OCI-LY3 (cell line): ENCODE measurements at regions not wholly inside any gene's neighbourhood (a gene's known extent, or its start where the extent isn't known, plus 50 kb on each side); places are given as distances from the start of the nearest gene placed in this dataset.

ENCODE experiments used
- H2AFZ ChIP-seq: fragments of 200-600, 300-600 bp; shearing (Covaris generic); 2 replicates; pipeline ENCODE4 v1.6.0; 2014; ENCODE audit warnings: antibody characterized with exemption, low read depth, low read length
- H3K27ac ChIP-seq: fragments of 200-600, 300-600 bp; sonication (generic); 2 replicates; pipeline ENCODE4 v1.5.1; 2014; ENCODE audit warnings: mild to moderate bottlenecking, low read length, moderate library complexity, mixed read lengths
- H3K27me3 ChIP-seq: fragments of 200-600, 300-600 bp; sonication (generic); 2 replicates; pipeline ENCODE4 v1.6.1; 2014; ENCODE audit warnings: low read depth, low read length, mixed read lengths
- H3K36me3 ChIP-seq: fragments of 200-600, 300-600 bp; sonication (generic); replicated peaks from 2 replicates; pipeline ENCODE3; 2014; ENCODE audit warnings: low read depth, low read length, mixed read lengths
- H3K4me1 ChIP-seq: fragments of 300-600, 200-600 bp; sonication (generic); 2 replicates; pipeline ENCODE4 v1.6.1; 2014; ENCODE audit warnings: low read length, mixed read lengths
- H3K4me2 ChIP-seq: fragments of 200-600, 300-600 bp; sonication (generic); 2 replicates; pipeline ENCODE4 v1.6.1; 2014; ENCODE audit warnings: low read length, mixed read lengths
- H3K4me3 ChIP-seq: fragments of 300-600, 200-600 bp; sonication (generic); 2 replicates; pipeline ENCODE4 v1.5.1; 2014; ENCODE audit warnings: antibody characterized with exemption, mild to moderate bottlenecking, low read length, moderate library complexity
- H3K79me2 ChIP-seq: fragments of 300-600, 200-600 bp; shearing (Covaris generic); 2 replicates; pipeline ENCODE4 v1.6.1; 2014; ENCODE audit warnings: mild to moderate bottlenecking, low read length, mixed read lengths
- H3K9ac ChIP-seq: fragments of 300-600, 200-600 bp; shearing (Covaris generic); 2 replicates; pipeline ENCODE4 v1.6.0; 2014; ENCODE audit warnings: mild to moderate bottlenecking, low read length, moderate library complexity
- H3K9me3 ChIP-seq: fragments of 200-600, 300-600 bp; shearing (Covaris generic); 2 replicates; pipeline ENCODE4 v1.6.1; 2014; ENCODE audit warnings: low read length, mixed read lengths; ENCODE audit not compliant: insufficient read depth
- H4K20me1 ChIP-seq: fragments of 200-600, 300-600 bp; sonication (generic); 2 replicates; pipeline ENCODE4 v1.6.1; 2016; ENCODE audit warnings: low read length, mixed read lengths; ENCODE audit not compliant: insufficient read depth
- EZH2phosphoT487 ChIP-seq: fragments of 200-600 bp; shearing (Covaris generic); IDR thresholded peaks from 2 replicates; pipeline ENCODE4 v1.6.1; 2018; ENCODE audit warnings: antibody characterized with exemption, mixed run types, low read depth
- TF ChIP-seq, protein P1 (sequence below): fragments of 200-600, 300-600 bp; sonication (generic); IDR thresholded peaks from 2 replicates; pipeline ENCODE4 v1.5.1; 2014; ENCODE audit warnings: antibody characterized with exemption, low read length, low read depth

DNA sequence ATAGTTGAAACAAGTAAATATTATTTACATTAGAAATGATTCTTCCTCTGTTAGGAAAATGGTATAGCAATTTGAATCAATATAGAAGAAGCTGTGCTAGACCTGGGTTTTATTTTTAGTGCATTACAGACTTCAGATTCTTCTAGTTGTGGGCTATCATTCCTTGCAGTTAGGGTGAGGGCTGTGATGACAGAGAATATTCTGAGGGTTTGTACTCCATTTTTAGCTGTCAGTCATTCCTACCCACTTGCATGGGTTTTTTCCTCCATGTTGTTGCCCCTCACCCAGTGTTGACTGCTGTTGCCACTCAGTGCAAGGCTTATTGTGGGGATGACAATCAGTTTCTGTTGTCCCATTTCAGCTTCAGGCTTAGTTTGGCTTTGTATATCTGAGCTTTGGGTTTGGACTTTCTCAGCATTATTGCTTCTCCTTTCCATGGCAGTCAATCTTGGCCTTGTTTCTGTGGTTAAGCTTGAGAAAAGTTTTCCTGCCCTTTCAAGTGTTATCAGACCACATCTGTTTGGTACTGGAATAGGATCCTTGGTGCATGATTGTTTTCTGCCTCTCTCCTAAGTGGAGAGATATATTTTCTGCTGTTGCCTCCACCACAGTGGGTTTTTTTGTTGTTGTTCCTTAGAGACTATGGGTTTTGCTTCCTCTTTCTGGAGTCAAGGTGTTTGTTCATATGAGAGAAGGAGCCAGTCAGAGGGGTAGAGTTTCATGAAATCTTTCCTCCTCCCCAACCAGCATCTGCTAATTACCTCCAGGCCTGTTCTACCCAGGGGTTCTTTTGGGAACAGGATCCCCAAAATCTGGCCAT, 312.7 kb upstream of the CWC22 start:
- Histone ChIP-seq H3K4me1 (peaks cover 9% of the 10 kb centered on the region), H4K20me1 (no peaks in the 10 kb centered on the region), H3K9ac (no peak overlapping the region), H2AFZ (no peak overlapping the region), H3K79me2 (no peaks in the 10 kb centered on the region), H3K4me2 (no peak overlapping the region), H3K27ac (0 out of 2 replicates have a peak overlapping the region, but pooled peaks have one; percentile 25), H3K27me3 (no peaks in the 10 kb centered on the region), H3K9me3 (0 out of 2 replicates have a peak, but pooled peaks cover 3% of the 10 kb centered on the region), H3K36me3 (peaks cover 12% of the 10 kb centered on the region), H3K4me3 (no peak overlapping the region)
- TF ChIP-seq, protein P1, sequence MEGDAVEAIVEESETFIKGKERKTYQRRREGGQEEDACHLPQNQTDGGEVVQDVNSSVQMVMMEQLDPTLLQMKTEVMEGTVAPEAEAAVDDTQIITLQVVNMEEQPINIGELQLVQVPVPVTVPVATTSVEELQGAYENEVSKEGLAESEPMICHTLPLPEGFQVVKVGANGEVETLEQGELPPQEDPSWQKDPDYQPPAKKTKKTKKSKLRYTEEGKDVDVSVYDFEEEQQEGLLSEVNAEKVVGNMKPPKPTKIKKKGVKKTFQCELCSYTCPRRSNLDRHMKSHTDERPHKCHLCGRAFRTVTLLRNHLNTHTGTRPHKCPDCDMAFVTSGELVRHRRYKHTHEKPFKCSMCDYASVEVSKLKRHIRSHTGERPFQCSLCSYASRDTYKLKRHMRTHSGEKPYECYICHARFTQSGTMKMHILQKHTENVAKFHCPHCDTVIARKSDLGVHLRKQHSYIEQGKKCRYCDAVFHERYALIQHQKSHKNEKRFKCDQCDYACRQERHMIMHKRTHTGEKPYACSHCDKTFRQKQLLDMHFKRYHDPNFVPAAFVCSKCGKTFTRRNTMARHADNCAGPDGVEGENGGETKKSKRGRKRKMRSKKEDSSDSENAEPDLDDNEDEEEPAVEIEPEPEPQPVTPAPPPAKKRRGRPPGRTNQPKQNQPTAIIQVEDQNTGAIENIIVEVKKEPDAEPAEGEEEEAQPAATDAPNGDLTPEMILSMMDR: no peak
- TF ChIP-seq EZH2phosphoT487: no peak

DNA sequence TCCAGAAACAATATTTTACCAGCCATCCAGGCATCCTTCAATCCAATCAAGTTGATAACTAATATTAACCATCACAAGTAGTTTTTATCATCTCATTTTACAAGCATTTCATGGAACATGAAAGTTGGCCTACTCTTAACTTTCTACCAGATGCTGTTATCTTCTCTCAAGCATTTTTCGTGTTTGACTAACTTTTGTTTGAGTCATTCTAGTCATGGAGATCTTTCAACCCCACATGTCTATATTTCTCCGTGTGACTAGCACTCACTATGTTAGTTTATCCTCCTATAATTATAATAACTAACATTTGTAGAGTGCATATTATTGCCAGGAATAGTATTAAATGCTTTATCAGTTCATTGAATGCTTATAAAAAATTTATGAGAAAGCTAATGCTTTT, 307.0 kb upstream of the CWC22 start:
- Histone ChIP-seq H3K79me2 (no peaks in the 10 kb centered on the region), H3K36me3 (no peaks in the 10 kb centered on the region), H3K9ac (no peak overlapping the region), H3K9me3 (no peaks in the 10 kb centered on the region), H4K20me1 (no peaks in the 10 kb centered on the region), H3K4me1 (no peaks in the 10 kb centered on the region), H2AFZ (no peak overlapping the region), H3K27me3 (no peaks in the 10 kb centered on the region), H3K27ac (no peak overlapping the region), H3K4me2 (no peak overlapping the region), H3K4me3 (no peak overlapping the region)
- TF ChIP-seq, protein P1: no peak
- TF ChIP-seq EZH2phosphoT487: no peak

DNA sequence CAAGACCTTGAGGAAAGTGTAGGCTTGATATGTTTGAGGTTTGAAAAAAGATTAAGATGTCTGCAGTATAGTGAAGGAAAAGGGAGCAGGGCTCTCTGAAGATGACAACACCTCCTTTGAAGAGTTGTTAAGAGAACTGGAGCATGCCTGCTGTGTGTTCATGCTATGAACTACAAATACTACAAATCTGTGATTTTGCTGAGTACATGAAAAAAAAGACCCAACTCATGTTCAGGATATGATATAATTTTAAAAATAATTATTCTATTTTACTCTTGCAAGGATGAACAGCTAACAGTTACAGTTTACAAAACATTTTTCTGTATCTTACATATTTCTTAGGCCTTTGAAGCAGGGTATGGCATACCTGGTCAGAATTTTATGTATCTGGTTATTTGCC, 305.4 kb upstream of the CWC22 start:
- H3K4me1 ChIP-seq: no peaks in the 10 kb centered on the region
- no peak overlapping the region for H3K4me3 ChIP-seq
- no peaks in the 10 kb centered on the region for H3K79me2 ChIP-seq
- H3K4me2 ChIP-seq: no peak overlapping the region
- no peaks in the 10 kb centered on the region for H4K20me1 ChIP-seq
- no peaks in the 10 kb centered on the region for H3K9me3 ChIP-seq
- no peak overlapping the region for H3K9ac ChIP-seq
- no peak overlapping the region for H2AFZ ChIP-seq
- no peaks in the 10 kb centered on the region for H3K27me3 ChIP-seq
- no peak overlapping the region for H3K27ac ChIP-seq
- no peaks in the 10 kb centered on the region for H3K36me3 ChIP-seq
- TF ChIP-seq EZH2phosphoT487: no peak
- TF ChIP-seq, protein P1: no peak

GRCh38 chr2:180307096-180307495, 300.0 kb upstream of the CWC22 start:
- Histone ChIP-seq H3K27me3 (no peaks in the 10 kb centered on the region), H3K4me2 (no peak overlapping the region), H2AFZ (no peak overlapping the region), H3K27ac (no peak overlapping the region), H4K20me1 (no peaks in the 10 kb centered on the region), H3K9me3 (no peaks in the 10 kb centered on the region), H3K4me3 (no peak overlapping the region), H3K4me1 (no peaks in the 10 kb centered on the region), H3K36me3 (no peaks in the 10 kb centered on the region), H3K79me2 (no peaks in the 10 kb centered on the region), H3K9ac (no peak overlapping the region)
- TF ChIP-seq EZH2phosphoT487: no peak
- TF ChIP-seq, protein P1: no peak
